ENCODE measurements at regions not wholly inside any gene's neighbourhood (a gene's known extent, or its start where the extent isn't known, plus 50 kb on each side); places are given as distances from the start of the nearest gene placed in this dataset.

DNA sequence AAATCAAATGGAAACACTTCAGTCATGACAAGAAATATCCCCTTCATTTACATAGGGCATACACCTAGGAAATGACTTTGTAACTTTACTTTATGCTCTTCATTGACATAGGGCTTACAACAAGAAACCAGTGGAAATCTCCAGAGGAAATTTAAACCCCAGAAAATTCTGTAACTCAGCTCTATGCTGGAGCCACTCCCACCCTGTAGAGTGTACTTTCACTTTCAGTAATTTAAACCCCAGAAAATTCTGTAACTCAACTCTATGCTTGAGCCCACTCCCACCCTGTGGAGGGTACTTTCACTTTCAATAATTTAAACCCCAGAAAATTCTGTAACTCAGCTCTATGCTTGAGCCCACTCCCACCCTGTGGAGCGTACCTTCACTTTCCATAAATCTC, 987.1 kb upstream of the CADM2 start:
- TF ChIP-seq, protein P1, sequence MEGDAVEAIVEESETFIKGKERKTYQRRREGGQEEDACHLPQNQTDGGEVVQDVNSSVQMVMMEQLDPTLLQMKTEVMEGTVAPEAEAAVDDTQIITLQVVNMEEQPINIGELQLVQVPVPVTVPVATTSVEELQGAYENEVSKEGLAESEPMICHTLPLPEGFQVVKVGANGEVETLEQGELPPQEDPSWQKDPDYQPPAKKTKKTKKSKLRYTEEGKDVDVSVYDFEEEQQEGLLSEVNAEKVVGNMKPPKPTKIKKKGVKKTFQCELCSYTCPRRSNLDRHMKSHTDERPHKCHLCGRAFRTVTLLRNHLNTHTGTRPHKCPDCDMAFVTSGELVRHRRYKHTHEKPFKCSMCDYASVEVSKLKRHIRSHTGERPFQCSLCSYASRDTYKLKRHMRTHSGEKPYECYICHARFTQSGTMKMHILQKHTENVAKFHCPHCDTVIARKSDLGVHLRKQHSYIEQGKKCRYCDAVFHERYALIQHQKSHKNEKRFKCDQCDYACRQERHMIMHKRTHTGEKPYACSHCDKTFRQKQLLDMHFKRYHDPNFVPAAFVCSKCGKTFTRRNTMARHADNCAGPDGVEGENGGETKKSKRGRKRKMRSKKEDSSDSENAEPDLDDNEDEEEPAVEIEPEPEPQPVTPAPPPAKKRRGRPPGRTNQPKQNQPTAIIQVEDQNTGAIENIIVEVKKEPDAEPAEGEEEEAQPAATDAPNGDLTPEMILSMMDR (IDR thresholded peaks at IDR 0.05), result no peak
- TF ChIP-seq POLR2A (IDR thresholded peaks at IDR 0.05), result no peak
